NB4 (cell line): ENCODE measurements at regions not wholly inside any gene's neighbourhood (a gene's known extent, or its start where the extent isn't known, plus 50 kb on each side); places are given as distances from the start of the nearest gene placed in this dataset.

Experiments used
- DNase-seq: peaks from one replicate; pipeline ENCODE4 v3.0.0; 2010; ENCODE audit warnings: low read depth
- H3K4me3 ChIP-seq: one replicate; pipeline ENCODE4 v1.5.1; 2011; ENCODE audit warnings: mild to moderate bottlenecking, low read depth, low read length, moderate library complexity
- CTCF ChIP-seq: IDR thresholded peaks from one replicate; pipeline ENCODE4 v1.5.1; 2012; ENCODE audit warnings: low read depth, low read length
- MAX ChIP-seq: IDR thresholded peaks from 2 replicates; pipeline ENCODE4 v1.6.1; 2011; ENCODE audit warnings: low read depth, low read length
- MYC ChIP-seq: IDR thresholded peaks from 2 replicates; pipeline ENCODE4 v1.6.1; 2011; ENCODE audit warnings: low read depth, low read length
- POLR2A ChIP-seq: IDR thresholded peaks from 2 replicates; pipeline ENCODE4 v1.6.1; 2011; ENCODE audit warnings: mild to moderate bottlenecking; ENCODE audit not compliant: insufficient read length; ENCODE audit errors: extremely low read depth

GRCh38 chr9:79057576-79057975 is 514.2 kb upstream of the TLE4 start:
- no peak overlapping the region for H3K4me3 ChIP-seq
- no peak for DNase-seq
- TF ChIP-seq MAX (no peak), MYC (no peak), POLR2A (no peak), CTCF (no peak)

GRCh38 chr9:79060766-79061165 is 511.0 kb upstream of the TLE4 start:
- H3K4me3 ChIP-seq: no peak overlapping the region
- no peak for DNase-seq
- TF ChIP-seq POLR2A (no peak), CTCF (no peak), MYC (no peak), MAX (no peak)

GRCh38 chr9:79061752-79062616 is 509.8 kb upstream of the TLE4 start:
- TF ChIP-seq MAX (no peak), CTCF (no peak), POLR2A (no peak)
- DNase-seq: no peak
- no peak overlapping the region for H3K4me3 ChIP-seq

- TF ChIP-seq POLR2A (no peak), CTCF (no peak), MYC (no peak), MAX (no peak)
- DNase-seq: no peak
- no peak overlapping the region for H3K4me3 ChIP-seq
These were observed 498.6 kb upstream of the TLE4 start for GRCh38 chr9:79073201-79073600.

- no peak for TF ChIP-seq POLR2A
- no peak overlapping the region for H3K4me3 ChIP-seq
- no peak for DNase-seq
These were observed 491.2 kb upstream of the TLE4 start for GRCh38 chr9:79080536-79080935.

GRCh38 chr9:79083621-79084020 is 488.1 kb upstream of the TLE4 start:
- DNase-seq: no peak
- TF ChIP-seq CTCF (no peak), POLR2A (no peak), MAX (no peak), MYC (no peak)
- no peak overlapping the region for H3K4me3 ChIP-seq
